Ureter (tissue), 1 donor: ENCODE measurements at regions not wholly inside any gene's neighbourhood (a gene's known extent, or its start where the extent isn't known, plus 50 kb on each side); places are given as distances from the start of the nearest gene placed in this dataset.
"Not testable (repeated sequence)": the region's sequence is repeated elsewhere in the genome, so short reads cannot be mapped to it uniquely, and the experiment has no call there.

Experiments used
- DNase-seq: peaks from one replicate; pipeline ENCODE4 v3.0.0-alpha.2; 2020; ENCODE audit warnings: low spot score
- donor health status: DM: yes; HTN: yes; CAD: no.

DNA sequence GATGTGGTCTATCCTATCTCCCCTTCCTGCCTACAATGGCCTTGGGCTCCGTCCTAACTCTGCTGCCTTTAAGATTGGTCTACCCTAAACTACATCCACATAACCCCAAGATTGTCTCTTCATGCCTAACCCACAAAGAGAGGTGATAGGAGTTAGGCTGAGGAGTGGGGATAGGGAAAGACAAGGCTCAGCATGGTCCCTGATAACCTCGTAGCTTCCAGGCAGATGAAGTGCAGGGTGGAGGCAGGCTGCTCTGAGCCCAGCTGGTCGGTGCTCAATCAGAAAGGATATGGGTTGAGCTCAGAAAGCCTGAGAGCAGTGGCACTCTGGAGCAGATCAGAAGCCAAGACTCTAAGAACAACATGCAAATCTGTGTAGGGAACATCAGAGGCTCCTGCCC is 87.1 kb upstream of the KIF2A start:
- DNase-seq = not testable (repeated sequence)

DNA sequence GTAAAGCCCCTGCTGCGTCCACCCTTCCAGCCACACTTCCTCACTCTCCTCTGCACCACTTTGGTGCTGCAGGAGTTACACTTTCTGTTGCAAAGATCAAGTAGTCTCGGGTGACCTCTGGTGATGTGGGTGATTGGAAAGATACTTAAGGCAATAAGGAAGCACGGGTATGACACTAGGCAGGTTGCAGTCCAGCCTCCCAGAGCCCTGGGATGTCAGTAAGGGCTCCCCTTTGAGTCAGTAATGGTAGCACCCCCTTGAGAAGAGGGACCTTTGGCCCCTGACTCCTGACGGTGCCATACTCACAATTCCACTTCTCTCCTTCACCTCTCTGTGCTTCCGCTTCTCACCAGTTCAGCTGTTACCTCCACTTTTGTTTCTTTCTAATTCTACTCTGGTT is 84.1 kb upstream of the KIF2A start:
- not testable (repeated sequence) for DNase-seq

DNA sequence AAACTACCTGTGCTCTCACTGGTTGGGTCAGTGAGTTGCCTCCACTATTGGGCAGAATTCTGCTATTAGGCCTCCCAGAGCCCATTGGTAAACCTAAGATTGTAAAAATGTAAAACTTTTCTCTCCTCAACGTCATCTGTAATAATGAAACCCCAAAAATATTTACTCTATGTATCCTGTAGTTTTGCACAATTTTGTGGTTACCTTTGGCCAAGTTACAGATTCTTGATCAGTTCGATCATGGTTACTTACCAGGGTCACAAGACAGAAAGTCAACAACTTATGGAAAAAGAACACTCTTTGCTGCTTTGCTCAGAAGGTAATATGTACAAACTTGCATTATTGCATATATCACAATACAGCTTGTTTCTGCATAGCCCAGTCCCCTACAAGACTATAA is 83.7 kb upstream of the KIF2A start:
- DNase-seq = not testable (repeated sequence)

DNA sequence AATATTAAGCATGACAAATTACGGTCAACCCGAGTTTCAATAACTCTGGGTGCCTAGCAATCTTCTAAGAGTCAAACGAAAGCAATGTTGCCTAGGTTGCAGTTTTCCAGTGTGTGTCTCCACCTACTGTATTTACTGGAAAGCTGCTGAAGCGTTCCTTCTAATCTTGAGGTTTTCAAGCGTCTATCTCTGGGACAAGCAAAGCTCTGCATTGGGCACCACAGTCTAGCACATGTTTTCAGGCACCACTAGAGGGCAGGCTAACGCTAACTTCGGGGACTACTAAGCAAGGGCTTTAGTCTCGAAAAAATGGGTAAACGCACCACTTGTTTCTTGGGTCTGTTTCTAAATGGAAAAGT is 82.7 kb upstream of the KIF2A start:
- peak; percentile 88 for DNase-seq

DNA sequence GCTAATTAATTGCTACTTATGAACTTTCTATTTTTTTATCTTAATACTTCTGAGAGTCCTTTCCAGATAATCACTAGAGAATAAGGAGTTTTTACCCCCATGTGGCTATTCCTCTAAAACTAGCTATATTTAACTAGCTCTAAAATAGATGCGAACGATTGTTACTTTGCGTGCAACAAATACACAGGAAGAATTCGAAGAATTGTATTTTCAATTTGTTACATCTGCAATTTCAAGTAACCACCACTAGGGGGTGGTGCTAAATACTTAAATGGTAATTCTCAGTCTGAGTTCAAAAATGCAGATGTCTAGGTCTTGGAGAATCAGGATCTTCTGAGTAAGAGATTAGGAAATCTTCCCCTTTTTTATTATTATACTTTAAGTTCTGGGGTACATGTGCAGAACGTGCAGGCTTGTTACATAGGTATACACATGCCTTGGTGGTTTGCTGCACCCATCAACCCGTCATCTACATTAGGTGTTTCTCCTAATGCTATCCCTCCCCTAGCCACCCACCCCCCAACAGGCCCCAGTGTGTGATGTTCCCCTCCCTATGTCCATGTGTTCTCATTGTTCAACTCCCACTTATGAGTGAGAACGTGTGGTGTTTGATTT is 80.9 kb upstream of the KIF2A start:
- DNase-seq = not testable (repeated sequence)

DNA sequence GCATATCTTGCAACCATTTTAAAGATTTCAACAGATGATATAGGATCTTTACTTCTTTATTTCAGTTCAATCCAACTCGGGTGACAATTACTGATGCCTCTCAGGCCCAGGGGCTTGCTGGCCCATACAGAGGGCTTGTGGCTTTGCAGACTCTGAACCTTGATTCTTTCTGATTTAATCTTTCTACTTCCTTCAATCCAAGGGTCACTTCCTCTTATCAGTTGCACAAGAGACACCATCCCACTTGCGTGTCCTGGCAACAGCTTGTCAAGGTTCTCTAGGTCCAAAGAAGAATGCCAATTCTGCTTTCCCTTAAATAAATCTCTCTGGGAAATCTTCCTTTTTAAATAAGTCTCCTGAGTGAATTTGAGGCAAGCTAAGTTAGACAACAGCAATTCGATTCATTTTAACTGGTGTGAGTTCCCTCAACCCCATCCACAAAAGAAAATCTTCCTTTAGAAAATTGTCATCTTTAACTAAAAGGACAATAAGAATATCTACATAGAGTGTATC is 75.1 kb upstream of the KIF2A start:
- DNase-seq = not testable (repeated sequence)

DNA sequence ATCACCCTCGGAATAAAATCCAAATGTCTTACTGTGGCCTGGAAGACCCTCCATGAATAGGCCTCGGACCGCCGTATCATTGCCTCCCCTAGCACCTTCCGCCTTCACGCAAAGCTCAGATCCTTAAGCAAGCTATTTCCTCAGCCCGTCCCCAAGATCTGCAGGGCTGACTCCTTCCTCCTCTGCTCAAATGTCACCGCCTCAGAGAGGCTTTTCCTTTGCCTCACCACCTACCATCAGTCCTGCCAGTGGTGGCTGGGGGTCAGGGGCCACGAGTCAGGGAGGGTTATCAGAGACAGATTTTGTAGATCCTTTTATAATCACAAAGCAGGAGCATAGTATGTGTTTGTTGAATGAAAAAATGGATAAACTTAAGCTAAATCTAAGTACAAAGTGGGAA is 74.4 kb upstream of the KIF2A start:
- no peak for DNase-seq

DNA sequence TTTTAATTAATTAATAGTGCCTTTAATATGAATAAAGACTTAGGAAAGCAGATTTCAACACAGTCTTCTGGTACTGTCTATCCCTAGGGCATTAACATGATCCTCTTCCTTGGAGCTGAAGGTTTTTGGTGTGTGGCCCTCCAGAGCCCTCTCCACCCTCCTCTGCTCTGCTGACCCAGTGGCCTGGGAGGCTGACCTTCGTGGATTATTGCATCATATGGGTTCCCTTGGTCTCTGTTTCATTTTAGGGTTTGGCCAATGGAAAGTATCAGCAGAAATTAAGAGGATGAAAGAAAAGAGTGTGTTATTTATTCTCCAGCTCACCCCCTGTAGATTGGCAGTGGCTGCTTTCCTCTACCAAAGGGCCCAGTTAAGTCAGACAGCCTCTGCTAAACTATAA is 73.8 kb upstream of the KIF2A start:
- not testable (repeated sequence) for DNase-seq

DNA sequence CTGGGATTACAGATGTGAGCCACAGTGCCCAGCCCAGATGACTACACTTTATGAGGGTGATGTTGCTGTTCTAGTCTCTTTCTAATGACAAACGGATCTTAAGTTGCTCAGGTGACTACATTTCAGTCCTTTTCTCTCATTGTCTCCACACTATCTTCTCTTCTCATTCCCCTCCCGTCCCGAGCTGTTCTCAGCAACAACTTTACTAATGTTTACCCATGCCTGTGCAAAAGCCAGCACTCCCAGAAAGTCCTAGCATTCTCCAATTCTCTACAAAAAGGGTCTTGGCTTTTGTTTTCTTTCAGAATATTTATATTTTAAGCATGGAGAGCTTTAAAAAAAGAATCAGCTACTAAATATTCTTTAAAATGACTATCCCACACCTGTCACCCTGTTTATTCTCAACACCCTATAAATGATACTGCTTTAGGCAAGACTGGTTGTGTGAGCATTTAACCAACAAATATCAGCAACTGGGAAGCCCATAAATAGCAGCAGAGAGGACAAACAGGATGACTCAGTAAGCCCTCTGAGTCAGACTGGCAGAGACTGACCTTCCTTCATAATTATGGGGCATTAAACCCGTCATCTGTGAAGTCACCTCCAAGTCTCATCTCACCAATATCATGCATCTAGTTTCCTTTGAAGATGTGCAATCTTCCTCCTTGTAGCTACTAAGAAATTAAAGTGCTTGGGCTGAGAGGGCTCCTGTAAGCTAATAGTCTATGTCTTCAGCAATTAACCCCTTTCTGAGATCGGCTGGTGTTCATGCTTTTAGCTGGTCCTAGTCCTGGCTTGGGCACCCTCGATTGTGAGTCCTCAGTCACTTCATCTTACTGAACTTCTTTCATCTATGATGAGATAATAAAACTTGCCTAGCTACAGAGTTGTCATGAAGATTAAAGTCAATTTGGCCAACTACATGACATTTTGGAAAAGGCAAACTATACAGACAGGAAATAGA is 72.6 kb upstream of the KIF2A start:
- DNase-seq = not testable (repeated sequence)

DNA sequence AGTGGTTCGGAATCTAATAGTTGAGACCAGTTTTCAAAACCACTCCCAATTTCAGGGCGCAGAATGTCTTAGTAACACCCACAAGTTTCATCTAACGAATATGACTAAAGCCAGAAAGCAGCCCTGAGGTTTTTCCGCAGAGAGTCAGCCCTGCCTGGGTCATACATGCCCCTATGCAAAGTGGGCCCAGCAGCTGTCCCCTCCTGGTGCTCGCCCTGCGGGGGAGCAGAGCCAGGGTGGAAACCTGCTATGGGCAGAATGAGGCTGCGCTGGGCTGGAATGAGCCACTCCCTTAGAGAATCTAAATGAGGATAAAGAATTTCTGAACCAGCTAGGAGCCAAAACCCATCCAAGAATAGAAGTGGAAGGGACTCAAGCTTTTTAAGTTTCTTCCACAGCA is 69.4 kb upstream of the KIF2A start:
- DNase-seq = not testable (repeated sequence)

DNA sequence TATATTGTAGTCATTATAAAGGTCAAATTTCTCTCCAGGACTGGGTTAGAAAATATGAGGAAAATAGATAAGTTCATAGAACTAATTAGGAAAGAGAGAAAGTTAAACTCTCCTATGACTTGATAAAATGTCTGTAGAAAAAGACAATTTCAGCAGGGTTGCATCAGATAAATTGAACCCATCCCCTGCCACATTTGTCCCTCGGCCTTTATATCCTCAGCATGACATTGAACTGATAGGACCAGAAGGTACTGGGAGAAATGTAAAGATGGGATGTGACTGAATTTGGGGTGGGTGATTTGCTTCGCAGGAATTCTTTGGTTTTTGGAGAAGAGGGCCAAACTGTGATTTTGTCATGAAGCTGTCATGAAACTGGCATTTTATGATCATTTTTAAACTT is 68.1 kb upstream of the KIF2A start:
- not testable (repeated sequence) for DNase-seq

DNA sequence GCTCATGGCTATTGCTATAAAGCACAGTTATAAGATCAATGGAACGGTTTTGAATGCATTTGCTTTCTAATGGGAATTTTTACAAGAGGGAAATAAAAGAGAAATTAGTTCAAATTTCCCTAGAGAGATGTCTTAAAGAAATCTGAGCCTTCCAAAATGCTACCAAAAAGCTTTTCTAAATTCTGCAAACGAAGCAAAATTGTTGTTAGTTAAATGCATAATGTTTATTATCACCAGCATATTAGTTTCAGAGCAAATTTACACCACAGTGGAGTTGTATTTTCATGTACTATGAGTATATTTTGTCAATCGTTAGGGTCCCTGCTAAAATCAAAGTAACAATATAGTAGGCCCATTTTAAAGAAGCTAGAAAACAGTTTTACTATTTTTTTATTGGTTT is 67.4 kb upstream of the KIF2A start:
- DNase-seq = not testable (repeated sequence)

DNA sequence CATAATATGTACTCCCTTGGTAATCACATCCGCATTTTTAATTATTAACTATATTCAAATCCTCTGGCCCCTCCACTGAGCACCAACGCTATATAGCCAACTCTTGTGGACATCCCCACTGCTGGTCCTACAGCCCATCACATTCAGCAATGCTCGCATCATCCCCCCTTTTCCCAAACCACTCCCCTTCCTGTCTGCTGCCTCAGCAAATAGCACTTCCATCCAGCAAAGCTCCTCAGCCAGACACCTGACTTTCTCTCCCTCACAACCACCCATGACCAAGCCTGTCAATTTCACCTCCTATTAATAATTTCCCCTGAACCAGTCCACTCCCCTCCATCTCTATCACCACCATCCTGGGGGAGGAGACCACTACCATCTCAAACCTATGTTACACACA is 65.5 kb upstream of the KIF2A start:
- not testable (repeated sequence) for DNase-seq

DNA sequence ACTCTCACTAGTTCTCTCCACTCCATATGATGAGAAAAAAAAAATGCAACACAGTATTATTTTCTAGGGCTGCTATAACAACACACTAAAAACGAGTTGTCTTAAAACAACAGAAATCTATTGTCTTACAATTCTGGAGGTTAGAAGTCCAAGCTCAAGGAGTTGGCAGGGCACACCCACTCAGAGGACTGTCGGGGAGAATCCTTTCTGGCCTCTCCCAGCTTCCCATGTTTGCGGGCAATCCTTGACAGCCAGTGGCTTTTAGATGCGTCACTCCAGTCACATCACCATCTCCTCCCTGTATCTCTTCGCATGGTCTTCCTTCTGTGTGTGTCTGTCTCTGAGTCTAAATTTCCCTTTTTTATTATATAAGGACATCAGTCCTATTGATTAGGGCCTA is 64.0 kb upstream of the KIF2A start:
- DNase-seq = not testable (repeated sequence)

DNA sequence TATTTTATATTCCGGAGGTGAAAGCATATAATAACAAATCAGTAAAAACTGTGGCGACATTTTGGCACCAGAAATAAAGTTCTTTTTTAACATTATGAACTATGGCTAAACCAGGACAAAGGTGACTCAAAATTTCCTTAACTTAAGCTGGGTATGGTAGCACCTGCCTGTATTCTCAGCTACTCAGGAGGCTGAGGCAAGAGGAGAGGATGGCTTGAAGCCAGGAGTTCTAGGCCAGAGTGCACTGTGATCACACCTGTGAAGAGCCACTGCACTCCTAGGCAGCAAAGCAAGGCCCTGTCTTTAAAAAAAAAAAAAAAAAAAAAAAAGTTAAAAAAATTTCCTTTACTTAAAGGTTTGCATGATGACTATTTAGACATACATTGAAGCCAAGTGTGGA is 63.0 kb upstream of the KIF2A start:
- not testable (repeated sequence) for DNase-seq

DNA sequence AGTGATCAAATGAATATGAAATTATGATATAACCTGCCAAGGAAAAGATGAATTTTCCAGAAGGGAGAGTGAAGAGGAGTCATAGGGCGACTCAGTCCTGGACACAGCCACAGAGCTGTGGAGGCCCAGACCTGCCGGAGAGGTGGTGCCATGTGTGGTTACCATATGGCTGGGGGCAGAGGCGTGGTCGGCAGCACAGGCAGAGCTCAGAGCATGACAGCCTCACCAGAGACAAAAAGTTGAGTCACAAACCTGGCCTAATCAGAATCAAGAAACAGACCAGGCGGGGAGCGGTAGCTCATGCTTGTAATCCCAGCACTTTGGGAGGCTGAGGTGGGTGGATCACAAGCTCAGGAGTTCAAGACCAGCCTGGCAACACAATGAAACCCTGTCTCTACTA is 57.8 kb upstream of the KIF2A start:
- DNase-seq = not testable (repeated sequence)

DNA sequence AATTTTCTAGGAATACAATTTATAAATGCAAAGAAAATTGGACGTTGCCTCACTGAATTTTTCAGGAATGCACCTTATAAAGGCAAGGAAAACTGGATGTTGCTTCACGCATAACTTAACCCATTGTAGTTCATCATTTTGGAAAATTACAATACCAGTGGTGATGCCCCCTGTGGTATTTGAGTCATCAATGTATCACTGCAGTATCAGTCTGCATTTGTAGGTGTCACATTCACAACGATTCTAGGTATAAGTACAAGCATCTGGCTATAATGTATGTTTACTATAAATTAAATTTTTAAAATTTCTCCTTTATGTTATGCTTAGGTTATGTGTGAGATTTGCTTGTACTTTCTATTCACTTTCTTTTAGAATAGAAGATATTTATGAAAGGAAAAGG is 55.9 kb upstream of the KIF2A start:
- DNase-seq = not testable (repeated sequence)

DNA sequence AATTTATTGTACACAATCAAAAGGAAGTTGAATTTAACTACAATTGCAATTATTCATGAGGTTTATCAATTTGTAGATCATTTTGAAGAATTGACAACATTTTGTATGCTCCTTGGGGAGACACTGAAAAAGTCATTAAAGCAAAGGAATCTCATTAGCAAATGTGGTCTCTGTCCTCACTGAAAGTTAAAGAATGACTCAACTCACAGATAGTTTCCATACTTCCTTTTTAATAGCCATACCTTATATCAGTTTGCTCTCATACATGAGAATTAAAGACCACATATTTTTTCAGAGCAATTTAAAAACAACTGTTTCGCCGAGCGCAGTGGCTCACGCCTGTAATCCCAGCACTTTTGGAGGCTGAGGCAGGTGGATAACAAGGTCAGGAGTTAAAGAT is 55.1 kb upstream of the KIF2A start:
- not testable (repeated sequence) for DNase-seq

DNA sequence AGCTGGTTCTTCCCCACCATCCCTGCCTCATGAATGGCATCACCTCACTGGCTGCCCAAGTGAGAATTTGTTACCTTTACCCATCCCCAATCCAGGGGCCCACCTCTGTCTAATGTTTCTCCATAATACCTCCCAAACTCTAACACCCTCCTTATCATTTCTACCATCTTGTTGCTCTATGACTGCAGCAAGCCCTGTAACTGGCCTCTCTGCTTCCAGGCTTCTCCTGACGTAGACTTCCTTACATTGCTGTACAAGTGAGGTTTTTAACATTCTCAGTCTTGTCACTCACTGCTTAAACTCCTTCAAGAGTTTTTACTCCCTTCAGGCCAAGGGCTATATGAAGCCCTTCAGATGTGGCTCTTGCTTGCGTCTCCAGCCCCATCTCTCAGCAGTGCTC is 53.5 kb upstream of the KIF2A start:
- not testable (repeated sequence) for DNase-seq

DNA sequence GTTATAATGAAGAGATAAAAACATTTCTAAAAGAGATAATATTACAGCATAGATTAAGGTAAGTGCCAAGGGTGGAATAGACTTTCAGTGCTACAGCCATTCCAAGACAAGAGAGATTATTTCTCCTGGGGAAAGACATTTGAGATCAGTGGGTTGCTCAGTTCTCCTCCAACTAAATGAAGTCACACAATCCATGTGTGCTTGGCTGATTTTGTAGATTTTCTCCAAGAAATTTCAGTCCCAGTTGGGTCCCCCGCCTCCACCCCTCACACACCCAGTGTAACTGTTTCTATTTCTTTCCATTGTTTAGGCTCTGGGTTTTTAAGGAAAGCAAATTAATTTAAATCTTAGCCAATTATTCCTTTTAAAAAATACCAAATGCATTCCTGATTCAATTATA is 50.5 kb upstream of the KIF2A start:
- not testable (repeated sequence) for DNase-seq

DNA sequence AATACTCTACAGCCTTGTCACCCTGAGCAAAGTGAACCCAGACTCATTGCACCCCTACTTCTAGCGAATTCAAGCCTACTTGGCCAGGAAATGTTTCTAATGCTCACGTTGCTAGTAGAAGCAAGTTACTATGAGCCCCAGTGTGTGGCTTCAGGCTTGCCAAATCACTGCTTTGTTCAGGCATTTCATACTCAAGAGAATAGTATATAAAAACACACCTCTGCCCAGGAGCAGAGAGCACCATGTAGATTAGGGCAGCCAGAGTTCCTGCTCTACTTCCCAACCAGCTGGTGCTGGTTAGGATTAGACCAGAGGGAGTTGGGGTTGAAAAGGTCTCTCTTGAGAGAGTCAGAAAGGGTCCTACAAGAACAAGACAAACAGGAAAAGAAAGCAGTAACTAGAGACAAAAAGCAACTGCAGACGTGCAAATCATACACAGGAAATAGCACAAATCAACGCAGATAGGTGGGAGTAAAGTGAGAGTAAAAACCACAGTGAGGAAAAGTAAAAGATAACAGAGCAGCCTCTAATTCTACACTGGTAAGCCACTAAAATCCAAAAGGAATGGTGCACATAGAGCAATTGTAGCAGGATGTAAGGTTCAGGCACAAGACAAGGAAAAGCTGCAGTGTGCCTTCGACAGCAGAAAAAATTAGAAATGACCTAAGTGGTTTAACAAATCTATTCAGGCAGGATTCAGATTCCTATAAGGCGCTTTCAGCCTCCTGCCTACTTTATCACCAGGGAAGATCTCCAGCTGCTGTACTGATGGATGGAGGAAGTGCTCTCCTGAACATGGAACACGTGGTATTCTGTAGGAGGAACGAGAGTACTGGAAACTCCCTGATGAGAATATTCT is 49.6 kb upstream of the KIF2A start:
- DNase-seq = no peak
